Neural cell (in vitro differentiated cells): ENCODE measurements at regions not wholly inside any gene's neighbourhood (a gene's known extent, or its start where the extent isn't known, plus 50 kb on each side); places are given as distances from the start of the nearest gene placed in this dataset.

ENCODE experiments used
- CTCF ChIP-seq: fragments of 450-650 bp; IDR thresholded peaks from 2 replicates; pipeline ENCODE4 v1.5.1; 2014; ENCODE audit warnings: antibody characterized with exemption, mild to moderate bottlenecking, moderate library complexity; ENCODE audit not compliant: poor library complexity, severe bottlenecking
- EP300 ChIP-seq: fragments of 450-650 bp; conservative IDR thresholded peaks from 2 replicates; pipeline ENCODE4 v1.6.1; 2014; ENCODE audit warnings: antibody characterized with exemption, mild to moderate bottlenecking, moderate library complexity; ENCODE audit not compliant: poor library complexity, severe bottlenecking
- EZH2 ChIP-seq: fragments of 200-600, 300-800 bp; shearing (Covaris generic), sonication (generic); IDR thresholded peaks from 2 replicates; pipeline ENCODE4 v1.6.1; 2014; ENCODE audit warnings: antibody characterized with exemption, low read length, borderline replicate concordance, mild to moderate bottlenecking; ENCODE audit not compliant: insufficient read depth, poor library complexity, severe bottlenecking
- MXI1 ChIP-seq: fragments of 450-650 bp; conservative IDR thresholded peaks from 2 replicates; pipeline ENCODE4 v1.6.1; 2014; ENCODE audit warnings: antibody characterized with exemption, mild to moderate bottlenecking; ENCODE audit not compliant: poor library complexity, severe bottlenecking
- POLR2AphosphoS5 ChIP-seq: IDR thresholded peaks from 2 replicates; pipeline ENCODE4 v1.6.1; 2012
- RAD21 ChIP-seq: fragments of 450-650 bp; conservative IDR thresholded peaks from 2 replicates; pipeline ENCODE4 v1.6.1; 2014; ENCODE audit warnings: antibody characterized with exemption, mild to moderate bottlenecking, moderate library complexity
- SMC3 ChIP-seq: fragments of 450-650 bp; conservative IDR thresholded peaks from 2 replicates; pipeline ENCODE4 v1.6.1; 2014; ENCODE audit warnings: antibody characterized with exemption, mild to moderate bottlenecking, moderate library complexity; ENCODE audit not compliant: poor library complexity
- TAF1 ChIP-seq: IDR thresholded peaks from 2 replicates; pipeline ENCODE4 v1.6.1; 2012; ENCODE audit warnings: low read depth
- TF ChIP-seq, protein P1 (sequence below): IDR thresholded peaks from 2 replicates; pipeline ENCODE4 v1.6.1; 2012; ENCODE audit warnings: borderline replicate concordance

DNA sequence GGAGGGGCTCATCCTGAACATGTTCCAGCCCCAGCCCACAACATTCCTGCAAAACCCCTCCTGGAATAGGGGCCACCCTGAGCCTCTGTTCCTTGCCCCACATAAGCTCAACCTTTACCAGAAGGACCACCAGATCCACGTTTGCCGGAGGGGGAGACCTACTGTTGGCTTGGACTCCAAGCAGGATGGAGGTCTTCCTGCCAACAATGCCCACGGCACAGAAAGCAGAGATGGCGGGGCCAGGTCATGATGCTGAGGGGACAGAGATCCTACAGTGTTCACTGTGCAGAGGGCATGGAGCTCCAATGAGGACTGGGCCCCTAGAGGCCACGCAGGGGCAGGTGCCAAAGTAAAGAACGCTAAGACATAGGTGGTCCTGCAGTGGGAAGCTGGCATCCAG is 98.5 kb upstream of the RAB6C start:
- no peak for TF ChIP-seq EP300
- no peak for TF ChIP-seq CTCF
- no peak for TF ChIP-seq POLR2AphosphoS5
- TF ChIP-seq TAF1: no peak
- no peak for TF ChIP-seq MXI1
- no peak for TF ChIP-seq EZH2
- TF ChIP-seq RAD21: no peak
- TF ChIP-seq, protein P1, sequence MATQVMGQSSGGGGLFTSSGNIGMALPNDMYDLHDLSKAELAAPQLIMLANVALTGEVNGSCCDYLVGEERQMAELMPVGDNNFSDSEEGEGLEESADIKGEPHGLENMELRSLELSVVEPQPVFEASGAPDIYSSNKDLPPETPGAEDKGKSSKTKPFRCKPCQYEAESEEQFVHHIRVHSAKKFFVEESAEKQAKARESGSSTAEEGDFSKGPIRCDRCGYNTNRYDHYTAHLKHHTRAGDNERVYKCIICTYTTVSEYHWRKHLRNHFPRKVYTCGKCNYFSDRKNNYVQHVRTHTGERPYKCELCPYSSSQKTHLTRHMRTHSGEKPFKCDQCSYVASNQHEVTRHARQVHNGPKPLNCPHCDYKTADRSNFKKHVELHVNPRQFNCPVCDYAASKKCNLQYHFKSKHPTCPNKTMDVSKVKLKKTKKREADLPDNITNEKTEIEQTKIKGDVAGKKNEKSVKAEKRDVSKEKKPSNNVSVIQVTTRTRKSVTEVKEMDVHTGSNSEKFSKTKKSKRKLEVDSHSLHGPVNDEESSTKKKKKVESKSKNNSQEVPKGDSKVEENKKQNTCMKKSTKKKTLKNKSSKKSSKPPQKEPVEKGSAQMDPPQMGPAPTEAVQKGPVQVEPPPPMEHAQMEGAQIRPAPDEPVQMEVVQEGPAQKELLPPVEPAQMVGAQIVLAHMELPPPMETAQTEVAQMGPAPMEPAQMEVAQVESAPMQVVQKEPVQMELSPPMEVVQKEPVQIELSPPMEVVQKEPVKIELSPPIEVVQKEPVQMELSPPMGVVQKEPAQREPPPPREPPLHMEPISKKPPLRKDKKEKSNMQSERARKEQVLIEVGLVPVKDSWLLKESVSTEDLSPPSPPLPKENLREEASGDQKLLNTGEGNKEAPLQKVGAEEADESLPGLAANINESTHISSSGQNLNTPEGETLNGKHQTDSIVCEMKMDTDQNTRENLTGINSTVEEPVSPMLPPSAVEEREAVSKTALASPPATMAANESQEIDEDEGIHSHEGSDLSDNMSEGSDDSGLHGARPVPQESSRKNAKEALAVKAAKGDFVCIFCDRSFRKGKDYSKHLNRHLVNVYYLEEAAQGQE: no peak
- no peak for TF ChIP-seq SMC3
